SK-N-SH (cell line): ENCODE measurements at regions not wholly inside any gene's neighbourhood (a gene's known extent, or its start where the extent isn't known, plus 50 kb on each side); places are given as distances from the start of the nearest gene placed in this dataset.

ENCODE experiments used
- CTCF ChIP-seq: fragments of 200-600 bp; sonication (generic); IDR thresholded peaks from 2 replicates; pipeline ENCODE4 v1.6.1; 2017; ENCODE audit warnings: antibody characterized with exemption, mild to moderate bottlenecking, moderate library complexity
- GATA2 ChIP-seq: sonication (generic); formaldehyde crosslinking; IDR thresholded peaks from 2 replicates; pipeline ENCODE4 v1.5.0; 2020; ENCODE audit warnings: mild to moderate bottlenecking, missing genetic modification reagents
- MEF2A ChIP-seq: IDR thresholded peaks from 2 replicates; pipeline ENCODE4 v1.4.0; 2012; ENCODE audit warnings: low read depth, borderline replicate concordance
- NFIC ChIP-seq: IDR thresholded peaks from 2 replicates; pipeline ENCODE4 v1.4.0; 2012; ENCODE audit warnings: borderline replicate concordance
- RCOR1 ChIP-seq: fragments of 150-350 bp; IDR thresholded peaks from 2 replicates; pipeline ENCODE4 v1.6.1; 2017; ENCODE audit warnings: antibody characterized with exemption, low read length
- SIN3A ChIP-seq: IDR thresholded peaks from 2 replicates; pipeline ENCODE4 v1.6.1; 2012; ENCODE audit warnings: low read depth, mild to moderate bottlenecking, low read length, moderate library complexity, borderline replicate concordance
- SMC3 ChIP-seq: IDR thresholded peaks from 2 replicates; pipeline ENCODE4 v1.6.1; 2012; ENCODE audit warnings: low read depth, low read length, improper control_type of control experiment
- TEAD4 ChIP-seq: IDR thresholded peaks from 2 replicates; pipeline ENCODE4 v1.4.0; 2012; ENCODE audit warnings: mild to moderate bottlenecking, borderline replicate concordance; ENCODE audit not compliant: insufficient read depth
- YY1 ChIP-seq: IDR thresholded peaks from 2 replicates; pipeline ENCODE4 v1.4.0; 2012; ENCODE audit warnings: low read depth, mild to moderate bottlenecking
- TF ChIP-seq, protein P1 (sequence below): IDR thresholded peaks from 2 replicates; pipeline ENCODE4 v1.6.1; 2012; ENCODE audit warnings: mild to moderate bottlenecking, low read depth, low read length, moderate library complexity

- no peak for TF ChIP-seq YY1
- TF ChIP-seq, protein P1, sequence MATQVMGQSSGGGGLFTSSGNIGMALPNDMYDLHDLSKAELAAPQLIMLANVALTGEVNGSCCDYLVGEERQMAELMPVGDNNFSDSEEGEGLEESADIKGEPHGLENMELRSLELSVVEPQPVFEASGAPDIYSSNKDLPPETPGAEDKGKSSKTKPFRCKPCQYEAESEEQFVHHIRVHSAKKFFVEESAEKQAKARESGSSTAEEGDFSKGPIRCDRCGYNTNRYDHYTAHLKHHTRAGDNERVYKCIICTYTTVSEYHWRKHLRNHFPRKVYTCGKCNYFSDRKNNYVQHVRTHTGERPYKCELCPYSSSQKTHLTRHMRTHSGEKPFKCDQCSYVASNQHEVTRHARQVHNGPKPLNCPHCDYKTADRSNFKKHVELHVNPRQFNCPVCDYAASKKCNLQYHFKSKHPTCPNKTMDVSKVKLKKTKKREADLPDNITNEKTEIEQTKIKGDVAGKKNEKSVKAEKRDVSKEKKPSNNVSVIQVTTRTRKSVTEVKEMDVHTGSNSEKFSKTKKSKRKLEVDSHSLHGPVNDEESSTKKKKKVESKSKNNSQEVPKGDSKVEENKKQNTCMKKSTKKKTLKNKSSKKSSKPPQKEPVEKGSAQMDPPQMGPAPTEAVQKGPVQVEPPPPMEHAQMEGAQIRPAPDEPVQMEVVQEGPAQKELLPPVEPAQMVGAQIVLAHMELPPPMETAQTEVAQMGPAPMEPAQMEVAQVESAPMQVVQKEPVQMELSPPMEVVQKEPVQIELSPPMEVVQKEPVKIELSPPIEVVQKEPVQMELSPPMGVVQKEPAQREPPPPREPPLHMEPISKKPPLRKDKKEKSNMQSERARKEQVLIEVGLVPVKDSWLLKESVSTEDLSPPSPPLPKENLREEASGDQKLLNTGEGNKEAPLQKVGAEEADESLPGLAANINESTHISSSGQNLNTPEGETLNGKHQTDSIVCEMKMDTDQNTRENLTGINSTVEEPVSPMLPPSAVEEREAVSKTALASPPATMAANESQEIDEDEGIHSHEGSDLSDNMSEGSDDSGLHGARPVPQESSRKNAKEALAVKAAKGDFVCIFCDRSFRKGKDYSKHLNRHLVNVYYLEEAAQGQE: no peak
- TF ChIP-seq CTCF: no peak
- no peak for TF ChIP-seq SMC3
- TF ChIP-seq NFIC: no peak
- no peak for TF ChIP-seq TEAD4
- TF ChIP-seq SIN3A: no peak
- TF ChIP-seq RCOR1: no peak
- TF ChIP-seq MEF2A: no peak
- no peak for TF ChIP-seq GATA2 (CRISPR knock-in tag)
Observed at GRCh38 chr2:41992671-41993434, 55.0 kb upstream of the PKDCC start.
